Neural progenitor cell (in vitro differentiated cells): ENCODE measurements at regions not wholly inside any gene's neighbourhood (a gene's known extent, or its start where the extent isn't known, plus 50 kb on each side); places are given as distances from the start of the nearest gene placed in this dataset.
"Not testable (repeated sequence)": the region's sequence is repeated elsewhere in the genome, so short reads cannot be mapped to it uniquely, and the experiment has no call there.

Experiments
- EZH2 ChIP-seq: fragments of 200-600 bp; sonication (generic); IDR thresholded peaks from 2 replicates; pipeline ENCODE4 v1.6.1; 2017; ENCODE audit warnings: antibody characterized with exemption, mild to moderate bottlenecking, moderate library complexity
- EZH2phosphoT487 ChIP-seq: fragments of 200-600 bp; sonication (generic); IDR thresholded peaks from 2 replicates; pipeline ENCODE4 v1.6.1; 2017; ENCODE audit warnings: antibody characterized with exemption
- TF ChIP-seq, protein P1 (sequence below): fragments of 200-600 bp; sonication (generic); IDR thresholded peaks from 2 replicates; pipeline ENCODE4 v1.5.1; 2017; ENCODE audit warnings: antibody characterized with exemption, mild to moderate bottlenecking

DNA sequence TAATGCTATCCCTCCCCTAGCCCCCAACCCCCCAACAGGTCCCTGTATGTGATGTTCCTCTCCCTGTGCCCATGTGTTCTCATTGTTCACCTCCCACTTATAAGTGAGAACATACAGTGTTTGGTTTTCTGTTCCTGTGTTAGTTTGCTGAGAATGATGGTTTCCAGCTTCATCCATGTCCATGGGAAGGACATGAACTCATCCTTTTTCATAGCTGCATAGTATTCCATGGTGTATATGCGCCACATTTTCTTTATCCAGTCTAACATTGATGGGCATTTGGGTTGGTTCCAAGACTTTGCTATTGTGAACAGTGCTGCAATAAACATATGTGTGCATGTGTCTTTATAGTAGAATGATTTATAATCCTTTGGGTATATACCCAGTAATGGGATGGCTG lies 162.3 kb downstream of the CCER1 start:
- TF ChIP-seq, protein P1, sequence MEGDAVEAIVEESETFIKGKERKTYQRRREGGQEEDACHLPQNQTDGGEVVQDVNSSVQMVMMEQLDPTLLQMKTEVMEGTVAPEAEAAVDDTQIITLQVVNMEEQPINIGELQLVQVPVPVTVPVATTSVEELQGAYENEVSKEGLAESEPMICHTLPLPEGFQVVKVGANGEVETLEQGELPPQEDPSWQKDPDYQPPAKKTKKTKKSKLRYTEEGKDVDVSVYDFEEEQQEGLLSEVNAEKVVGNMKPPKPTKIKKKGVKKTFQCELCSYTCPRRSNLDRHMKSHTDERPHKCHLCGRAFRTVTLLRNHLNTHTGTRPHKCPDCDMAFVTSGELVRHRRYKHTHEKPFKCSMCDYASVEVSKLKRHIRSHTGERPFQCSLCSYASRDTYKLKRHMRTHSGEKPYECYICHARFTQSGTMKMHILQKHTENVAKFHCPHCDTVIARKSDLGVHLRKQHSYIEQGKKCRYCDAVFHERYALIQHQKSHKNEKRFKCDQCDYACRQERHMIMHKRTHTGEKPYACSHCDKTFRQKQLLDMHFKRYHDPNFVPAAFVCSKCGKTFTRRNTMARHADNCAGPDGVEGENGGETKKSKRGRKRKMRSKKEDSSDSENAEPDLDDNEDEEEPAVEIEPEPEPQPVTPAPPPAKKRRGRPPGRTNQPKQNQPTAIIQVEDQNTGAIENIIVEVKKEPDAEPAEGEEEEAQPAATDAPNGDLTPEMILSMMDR: not testable (repeated sequence)
- not testable (repeated sequence) for TF ChIP-seq EZH2, EZH2phosphoT487
